Activated CD4-positive, alpha-beta T cell treated with anti-CD3 and anti-CD28 coated beads, Interleukin-2, amount 10 ng/mL, durations not matched to agents 24 days and 14 days (primary cell): ENCODE measurements at regions not wholly inside any gene's neighbourhood (a gene's known extent, or its start where the extent isn't known, plus 50 kb on each side); places are given as distances from the start of the nearest gene placed in this dataset.

Source experiments
- DNase-seq: peaks from one replicate; pipeline ENCODE4 v3.0.0; 2022
- H3K27ac Mint-ChIP-seq: one replicate; pipeline ENCODE4 v1.8.0; 2022; ENCODE audit warnings: mild to moderate bottlenecking, mixed read lengths
- H3K27me3 Mint-ChIP-seq: one replicate; pipeline ENCODE4 v1.8.0; 2022; ENCODE audit warnings: mixed read lengths
- H3K36me3 Mint-ChIP-seq: one replicate; pipeline ENCODE4 v1.8.0; 2022; ENCODE audit warnings: low read depth, mild to moderate bottlenecking, mixed read lengths
- H3K4me1 Mint-ChIP-seq: one replicate; pipeline ENCODE4 v1.8.0; 2021; ENCODE audit warnings: mixed read lengths
- H3K4me3 Mint-ChIP-seq: one replicate; pipeline ENCODE4 v1.8.0; 2022; ENCODE audit warnings: mild to moderate bottlenecking, moderate library complexity, mixed read lengths
- H3K9me3 Mint-ChIP-seq: one replicate; pipeline ENCODE4 v1.8.0; 2021; ENCODE audit warnings: mixed read lengths
- intact Hi-C: fragments of 100-400 bp; cut with micrococcal nuclease; formaldehyde crosslinking; loops from one replicate; pipeline ENCODE4 v1.15.1; 2023

DNA sequence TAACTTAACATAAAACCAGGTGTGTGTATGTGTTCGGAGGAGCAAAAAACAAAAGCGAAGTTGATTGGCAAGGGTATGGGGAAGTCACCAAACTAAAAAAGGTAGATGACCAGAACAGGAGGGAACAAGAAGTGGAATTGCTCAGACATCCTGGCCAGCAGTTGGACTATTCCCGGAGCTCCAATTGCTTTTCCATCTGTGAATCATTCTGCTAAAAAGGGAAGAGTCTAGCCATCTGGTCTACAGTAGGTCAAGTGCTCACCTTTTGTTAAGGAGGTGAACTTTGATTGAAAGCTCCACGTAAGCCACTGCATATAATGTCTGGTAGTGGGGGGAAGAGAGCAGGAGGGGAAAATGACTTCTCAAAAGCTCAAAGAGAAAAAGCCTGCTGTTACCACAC is 50.0 kb upstream of the BET1 start:
- Mint-ChIP-seq H3K36me3 (no peaks in the 10 kb centered on the region), H3K27me3 (peaks cover 7% of the 10 kb centered on the region), H3K4me1 (peaks cover 4% of the 10 kb centered on the region), H3K27ac (no peak overlapping the region), H3K9me3 (peaks cover 4% of the 10 kb centered on the region), H3K4me3 (no peak overlapping the region)
- no peak for DNase-seq
- intact Hi-C loops: no loop called here

DNA sequence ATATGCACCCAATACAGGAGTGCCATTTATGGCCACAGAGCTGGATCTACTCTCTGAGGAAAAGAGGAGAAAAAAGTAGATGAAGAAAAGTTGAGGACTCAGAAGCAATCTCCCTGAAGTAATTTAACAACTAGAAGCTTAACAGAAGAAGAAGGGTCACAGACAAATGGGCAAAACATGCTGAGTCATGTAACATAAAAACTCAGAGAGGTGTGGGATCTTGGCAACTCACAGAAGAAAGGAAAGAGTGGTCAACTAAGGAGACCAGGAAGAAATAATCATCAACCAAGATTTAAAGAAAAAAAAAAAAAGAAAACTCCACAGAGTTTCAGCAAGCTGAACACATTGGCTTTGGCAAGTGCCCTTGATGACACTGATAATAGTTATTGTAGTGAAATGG is 51.8 kb upstream of the BET1 start:
- intact Hi-C loops: no loop called here
- peaks cover 3% of the 10 kb centered on the region for H3K4me1 Mint-ChIP-seq

DNA sequence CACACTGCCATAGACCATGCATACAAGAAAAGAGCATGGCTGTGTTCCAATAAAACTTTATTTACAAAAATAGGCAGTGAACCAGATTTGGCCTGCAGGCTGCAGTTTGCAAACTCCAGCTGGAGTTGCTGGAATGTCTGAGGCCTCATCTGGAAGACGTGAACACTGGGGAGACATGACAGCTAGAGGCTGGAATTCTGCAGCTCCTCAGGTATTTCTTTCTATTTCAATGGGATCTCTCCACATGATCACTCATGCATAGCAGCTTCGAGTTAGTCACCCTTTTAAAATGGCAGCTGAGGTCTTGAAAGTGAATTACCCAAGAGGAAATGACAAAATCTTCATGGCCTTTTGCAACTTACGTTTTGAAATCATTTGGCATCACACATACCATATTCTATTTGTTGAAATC is 52.6 kb upstream of the BET1 start:
- Mint-ChIP-seq H3K4me1 (peaks cover 4% of the 10 kb centered on the region), H3K36me3 (no peaks in the 10 kb centered on the region), H3K4me3 (no peak overlapping the region), H3K27ac (no peak overlapping the region), H3K27me3 (peaks cover 13% of the 10 kb centered on the region), H3K9me3 (peaks cover 4% of the 10 kb centered on the region)
- intact Hi-C loops: no loop called here
- no peak for DNase-seq

More for the DNA sequence above, 51.8 kb upstream of the BET1 start:
- Mint-ChIP-seq H3K4me3 (no peak overlapping the region), H3K27ac (no peak overlapping the region), H3K36me3 (no peaks in the 10 kb centered on the region), H3K9me3 (peaks cover 4% of the 10 kb centered on the region), H3K27me3 (peaks cover 12% of the 10 kb centered on the region)
- DNase-seq: no peak

DNA sequence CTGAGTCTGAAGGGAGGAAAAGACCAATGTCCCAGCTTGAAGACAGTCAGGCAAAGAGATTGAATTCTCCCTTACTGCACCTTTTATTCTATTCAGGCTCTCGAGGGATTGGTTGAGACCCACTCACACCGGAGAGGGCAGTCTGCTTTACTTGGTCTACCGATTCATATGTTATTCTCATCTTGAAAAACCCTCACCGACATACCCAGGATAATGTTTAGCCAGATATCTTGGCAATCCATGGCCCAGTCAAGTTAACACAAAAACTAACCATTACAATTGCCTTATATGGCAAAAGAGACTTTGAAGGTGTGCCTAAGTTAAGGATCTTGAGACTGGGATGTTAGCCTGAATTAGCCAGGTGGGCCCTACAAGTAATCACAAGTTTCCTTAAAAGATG is 53.8 kb upstream of the BET1 start:
- peaks cover 4% of the 10 kb centered on the region for H3K9me3 Mint-ChIP-seq

DNA sequence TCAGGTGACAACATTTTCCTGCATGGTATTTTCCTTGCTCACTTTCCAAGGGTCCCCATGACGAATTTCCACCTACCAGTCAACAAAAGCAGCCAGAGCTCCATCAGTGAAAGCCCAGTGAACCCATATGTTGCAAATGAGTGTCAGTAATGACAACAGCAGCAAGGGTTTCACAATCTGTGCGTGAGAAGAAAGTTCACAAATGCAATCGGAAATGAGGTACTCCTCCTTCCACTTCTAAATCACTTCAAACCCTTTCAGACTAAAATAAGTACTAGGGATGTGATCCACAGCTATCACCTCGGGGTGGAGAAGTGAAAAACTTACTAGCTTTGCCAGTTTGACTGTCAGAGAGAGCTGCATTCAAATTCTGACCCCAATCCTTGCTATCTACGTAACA is 55.6 kb upstream of the BET1 start:
- no peaks in the 10 kb centered on the region for H3K36me3 Mint-ChIP-seq
- no peak overlapping the region for H3K27ac Mint-ChIP-seq
- H3K4me3 Mint-ChIP-seq: no peak overlapping the region
- DNase-seq: no peak
- H3K27me3 Mint-ChIP-seq: peaks cover 24% of the 10 kb centered on the region
- H3K4me1 Mint-ChIP-seq: peaks cover 8% of the 10 kb centered on the region
- intact Hi-C loops: no loop called here
- H3K9me3 Mint-ChIP-seq: peaks cover 4% of the 10 kb centered on the region

More for the DNA sequence above, 53.8 kb upstream of the BET1 start:
- no peak for DNase-seq
- intact Hi-C loops: no loop called here
- H3K4me1 Mint-ChIP-seq: peaks cover 4% of the 10 kb centered on the region
- no peak overlapping the region for H3K4me3 Mint-ChIP-seq
- no peaks in the 10 kb centered on the region for H3K36me3 Mint-ChIP-seq
- no peak overlapping the region for H3K27ac Mint-ChIP-seq
- H3K27me3 Mint-ChIP-seq: peaks cover 17% of the 10 kb centered on the region

DNA sequence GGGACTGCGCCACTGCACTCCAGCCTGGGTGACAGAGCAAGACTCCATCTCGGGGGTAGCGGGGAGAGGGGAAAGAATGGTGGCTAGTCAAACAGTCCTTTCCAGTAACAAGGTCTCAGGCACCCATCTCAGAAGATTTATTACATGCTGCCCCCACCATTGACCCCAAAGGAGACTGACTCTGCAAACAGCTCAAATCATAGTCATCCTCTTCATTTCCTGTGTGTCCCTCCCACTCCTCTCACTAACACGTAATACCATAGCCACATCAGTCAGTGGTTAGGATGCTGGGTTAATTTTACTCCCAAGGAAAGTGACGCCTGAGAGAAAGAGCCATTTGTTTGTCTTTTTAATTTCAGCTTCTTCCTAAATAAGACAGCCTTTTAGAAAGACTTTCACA is 56.6 kb upstream of the BET1 start:
- H3K27ac Mint-ChIP-seq: no peak overlapping the region
- no peak for DNase-seq
- H3K4me1 Mint-ChIP-seq: peaks cover 12% of the 10 kb centered on the region
- H3K9me3 Mint-ChIP-seq: peaks cover 3% of the 10 kb centered on the region
- peaks cover 34% of the 10 kb centered on the region for H3K27me3 Mint-ChIP-seq
- H3K36me3 Mint-ChIP-seq: no peaks in the 10 kb centered on the region
- intact Hi-C loops: no loop called here
- H3K4me3 Mint-ChIP-seq: no peak overlapping the region

DNA sequence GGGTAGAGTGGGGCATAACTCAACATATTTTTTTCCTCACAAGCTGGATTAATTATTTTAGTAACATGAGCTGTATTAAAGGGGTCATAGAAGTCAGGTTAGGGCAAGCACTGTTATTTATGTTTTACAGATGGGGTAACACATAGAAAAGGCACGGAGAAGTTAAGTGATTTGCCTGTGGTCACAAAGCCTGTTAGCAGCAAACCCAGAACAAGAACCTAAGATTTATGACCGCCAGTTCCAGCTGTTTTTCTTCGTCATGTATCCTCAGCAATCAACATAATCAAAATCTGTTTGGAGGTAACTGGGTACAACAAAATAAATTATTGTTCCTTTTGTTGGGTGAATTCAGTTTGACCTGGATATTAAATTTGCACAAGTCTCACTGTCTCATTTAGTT is 57.2 kb upstream of the BET1 start:
- H3K27ac Mint-ChIP-seq: no peak overlapping the region
- no peak for DNase-seq
- H3K36me3 Mint-ChIP-seq: no peaks in the 10 kb centered on the region
- H3K4me3 Mint-ChIP-seq: no peak overlapping the region
- H3K9me3 Mint-ChIP-seq: no peaks in the 10 kb centered on the region
- intact Hi-C loops: no loop called here
- peaks cover 12% of the 10 kb centered on the region for H3K4me1 Mint-ChIP-seq
- peaks cover 39% of the 10 kb centered on the region for H3K27me3 Mint-ChIP-seq

DNA sequence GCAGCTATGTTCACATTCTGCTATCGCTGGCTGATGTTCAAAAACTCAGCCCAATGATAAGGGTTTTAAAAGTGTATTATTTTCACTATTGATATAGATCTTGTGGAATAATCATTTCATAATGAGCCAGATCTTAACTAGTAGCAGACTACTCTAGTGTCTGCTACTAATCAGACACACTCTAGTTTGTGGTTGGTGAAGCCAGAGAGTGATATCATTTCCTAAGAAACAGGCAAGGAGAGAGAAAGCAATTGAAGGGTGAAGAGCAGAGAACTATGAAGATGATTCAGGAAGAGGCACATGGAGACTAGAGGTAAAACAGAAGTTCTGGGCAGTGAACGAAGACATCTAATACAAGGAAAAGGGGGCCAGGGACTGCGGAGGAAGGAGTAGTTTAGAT is 58.2 kb upstream of the BET1 start:
- Mint-ChIP-seq H3K27ac (no peak overlapping the region), H3K27me3 (peaks cover 44% of the 10 kb centered on the region), H3K36me3 (no peaks in the 10 kb centered on the region), H3K9me3 (no peaks in the 10 kb centered on the region), H3K4me3 (no peak overlapping the region), H3K4me1 (peaks cover 12% of the 10 kb centered on the region)
- intact Hi-C loops: no loop called here
- DNase-seq: no peak

DNA sequence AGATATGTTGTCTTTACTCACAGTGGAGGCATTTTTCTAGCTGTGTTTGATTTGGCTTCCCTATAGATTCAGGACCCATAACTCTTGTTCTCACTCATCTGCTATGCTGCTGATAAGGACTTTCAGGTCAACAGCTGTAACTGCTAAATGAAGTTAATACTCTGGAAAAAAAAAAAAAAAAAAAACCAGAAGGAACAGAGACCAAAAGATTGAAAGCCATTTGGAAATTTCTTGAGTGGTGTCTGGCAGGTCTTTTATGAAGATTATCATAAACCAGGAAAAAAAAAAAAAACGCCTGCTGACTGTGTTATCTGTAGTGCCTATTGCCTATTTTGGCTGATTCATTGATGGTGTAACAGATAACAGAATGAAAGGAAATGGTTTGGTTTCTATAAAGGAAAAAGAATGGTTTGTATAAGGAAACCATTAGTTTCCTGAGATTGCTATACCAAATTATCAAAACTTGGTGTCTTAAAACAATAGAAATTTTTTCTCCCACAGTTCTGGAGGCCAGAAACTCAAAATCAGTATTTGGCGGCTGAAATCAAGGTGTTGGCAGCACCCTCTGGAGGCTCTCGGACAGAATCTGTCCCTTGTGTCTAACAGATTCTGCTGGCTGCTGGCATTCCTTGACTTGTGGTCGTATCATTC is 60.5 kb upstream of the BET1 start:
- no peak overlapping the region for H3K27ac Mint-ChIP-seq
- peaks cover 44% of the 10 kb centered on the region for H3K27me3 Mint-ChIP-seq
- H3K4me1 Mint-ChIP-seq: peaks cover 12% of the 10 kb centered on the region
- intact Hi-C loops: no loop called here
- H3K9me3 Mint-ChIP-seq: no peaks in the 10 kb centered on the region
- no peaks in the 10 kb centered on the region for H3K36me3 Mint-ChIP-seq
- H3K4me3 Mint-ChIP-seq: no peak overlapping the region
- no peak for DNase-seq

DNA sequence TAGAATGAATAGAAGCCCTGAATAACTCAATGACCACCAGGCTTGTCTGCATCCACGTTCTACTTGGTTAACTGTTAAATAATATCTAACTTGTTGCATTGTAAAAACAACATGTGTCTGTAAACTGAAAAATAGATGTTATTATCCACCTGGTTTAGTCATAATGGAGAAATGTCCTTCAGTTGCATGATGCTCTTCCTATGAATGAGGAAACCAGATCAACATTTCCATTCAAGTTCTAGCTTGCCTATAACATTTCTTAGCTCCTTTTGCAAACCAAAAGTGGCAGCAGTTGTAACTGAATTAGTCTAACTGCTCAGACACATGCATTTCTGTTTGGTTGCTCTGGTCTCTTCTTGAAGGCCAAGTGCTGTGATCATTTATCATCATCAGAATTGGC is 62.9 kb upstream of the BET1 start:
- intact Hi-C loops: no loop called here
- H3K27me3 Mint-ChIP-seq: peaks cover 37% of the 10 kb centered on the region
- peaks cover 8% of the 10 kb centered on the region for H3K4me1 Mint-ChIP-seq
- H3K36me3 Mint-ChIP-seq: no peaks in the 10 kb centered on the region
- no peak overlapping the region for H3K27ac Mint-ChIP-seq
- no peak for DNase-seq
- no peaks in the 10 kb centered on the region for H3K9me3 Mint-ChIP-seq
- H3K4me3 Mint-ChIP-seq: no peak overlapping the region

DNA sequence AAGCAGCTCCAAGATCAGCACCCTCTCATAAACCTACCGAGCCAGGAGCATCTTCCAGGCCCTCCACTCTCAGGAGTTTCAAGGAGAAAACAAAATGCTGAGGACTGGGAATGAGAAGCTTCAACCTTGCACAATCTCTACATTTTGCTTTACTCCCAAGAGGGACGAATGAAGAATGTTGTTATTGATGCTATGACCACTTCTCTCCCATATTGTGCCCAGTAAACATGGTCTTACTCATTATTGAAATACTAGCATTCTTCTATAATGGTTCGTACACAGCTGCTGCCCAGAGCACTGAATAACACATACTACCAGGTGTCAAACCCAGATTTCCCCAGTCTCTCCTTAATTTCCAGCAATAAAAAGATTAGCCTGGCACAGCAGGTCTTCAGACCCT is 63.4 kb upstream of the BET1 start:
- H3K9me3 Mint-ChIP-seq: no peaks in the 10 kb centered on the region
- intact Hi-C loops: no loop called here
- H3K36me3 Mint-ChIP-seq: no peaks in the 10 kb centered on the region
- DNase-seq: no peak
- H3K4me3 Mint-ChIP-seq: no peak overlapping the region
- H3K27ac Mint-ChIP-seq: no peak overlapping the region
- peaks cover 33% of the 10 kb centered on the region for H3K27me3 Mint-ChIP-seq
- H3K4me1 Mint-ChIP-seq: peaks cover 8% of the 10 kb centered on the region

DNA sequence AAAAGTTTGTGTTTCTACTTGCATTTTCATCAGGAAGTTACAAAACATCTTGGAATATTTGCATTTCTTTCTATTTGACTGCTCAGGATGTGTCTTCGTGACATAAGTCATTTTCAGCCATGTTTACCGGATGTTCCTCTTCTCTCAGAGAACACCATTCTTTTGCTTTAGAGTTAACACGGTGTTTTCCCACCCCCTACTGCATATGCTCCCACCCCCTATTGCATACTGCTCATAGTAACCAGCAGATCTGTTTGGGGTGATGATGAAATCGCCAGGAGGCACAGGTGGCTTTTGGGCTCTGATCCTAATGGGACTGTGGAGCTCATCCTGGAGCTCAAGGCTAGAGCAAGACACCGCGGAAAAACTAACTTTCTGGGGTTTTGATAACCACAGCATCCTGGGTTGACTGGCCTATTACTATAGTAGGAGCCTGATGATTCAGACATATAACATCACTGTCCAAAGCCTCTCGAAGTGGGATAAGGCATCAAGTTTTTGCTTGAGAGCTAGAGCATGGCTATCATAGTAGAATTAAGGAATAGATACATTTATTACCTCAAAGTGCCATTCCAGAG is 65.1 kb upstream of the BET1 start:
- intact Hi-C loops: no loop called here
- Mint-ChIP-seq H3K9me3 (no peaks in the 10 kb centered on the region), H3K27ac (no peak overlapping the region), H3K4me3 (no peak overlapping the region), H3K36me3 (no peaks in the 10 kb centered on the region), H3K4me1 (peaks cover 7% of the 10 kb centered on the region), H3K27me3 (peaks cover 26% of the 10 kb centered on the region)
- DNase-seq: no peak

DNA sequence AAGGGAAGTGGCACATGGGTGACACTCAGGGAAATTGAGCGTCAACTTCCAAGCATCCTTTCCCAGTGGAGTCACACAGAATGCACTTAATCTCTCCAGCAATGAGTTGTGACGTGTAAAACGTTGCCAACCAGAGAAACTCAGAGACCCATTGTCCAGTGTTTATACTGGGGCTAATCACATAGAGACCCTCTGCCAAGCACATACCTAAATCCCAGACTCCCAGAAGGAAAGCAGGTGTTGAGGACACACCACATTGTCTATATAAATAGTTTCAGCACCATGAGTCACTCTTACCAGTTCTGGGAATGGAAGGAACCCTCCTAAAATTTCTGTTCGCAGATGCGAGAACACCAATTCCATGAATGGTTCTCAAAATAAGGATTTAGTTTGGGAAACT is 76.4 kb upstream of the BET1 start:
- intact Hi-C loops: loop anchor here (10.0 kb wide), 1 partner anchor 366 kb away; no protein-coding TSS in a partner anchor
- DNase-seq: no peak
- no peaks in the 10 kb centered on the region for H3K4me1 Mint-ChIP-seq
- no peaks in the 10 kb centered on the region for H3K36me3 Mint-ChIP-seq
- peaks cover 21% of the 10 kb centered on the region for H3K27me3 Mint-ChIP-seq
- H3K9me3 Mint-ChIP-seq: no peaks in the 10 kb centered on the region
- no peak overlapping the region for H3K27ac Mint-ChIP-seq
- H3K4me3 Mint-ChIP-seq: no peak overlapping the region

DNA sequence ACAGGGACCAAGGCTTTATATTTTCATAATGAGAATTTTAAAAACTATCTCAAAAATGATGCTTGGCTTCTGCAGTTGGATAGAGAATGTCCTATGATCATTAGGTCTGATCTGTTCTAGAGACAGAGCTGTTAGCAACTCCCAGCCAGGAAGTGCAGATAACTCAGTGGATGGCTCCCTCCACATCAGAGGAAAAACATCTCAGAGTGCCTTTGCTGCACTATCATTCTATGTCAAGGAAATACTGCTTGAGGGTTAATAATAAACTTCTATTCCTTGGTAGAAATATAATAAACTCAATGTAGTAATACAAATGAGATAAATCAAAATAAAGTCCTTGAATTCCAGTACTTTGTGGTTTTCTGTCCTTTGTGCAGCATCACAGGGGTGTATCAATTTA is 78.0 kb upstream of the BET1 start:
- Mint-ChIP-seq H3K27ac (no peak overlapping the region), H3K4me3 (no peak overlapping the region), H3K36me3 (no peaks in the 10 kb centered on the region), H3K27me3 (peaks cover 25% of the 10 kb centered on the region), H3K4me1 (no peaks in the 10 kb centered on the region), H3K9me3 (no peaks in the 10 kb centered on the region)
- intact Hi-C loops: loop anchor here (10.0 kb wide), 1 partner anchor 367 kb away; no protein-coding TSS in a partner anchor
- DNase-seq: no peak
